Epithelial cell of esophagus (primary cell): ENCODE measurements at regions not wholly inside any gene's neighbourhood (a gene's known extent, or its start where the extent isn't known, plus 50 kb on each side); places are given as distances from the start of the nearest gene placed in this dataset.
"Not testable (repeated sequence)": the region's sequence is repeated elsewhere in the genome, so short reads cannot be mapped to it uniquely, and the experiment has no call there.

Experiments used
- DNase-seq: peaks from one replicate; pipeline ENCODE4 v3.0.0; 2010; ENCODE audit warnings: low read depth
- H3K4me3 ChIP-seq: 2 replicates; pipeline ENCODE4 v1.5.1; 2011; ENCODE audit warnings: mild to moderate bottlenecking, low read length, control low read depth
- TF ChIP-seq, protein P1 (sequence below): IDR thresholded peaks from 2 replicates; pipeline ENCODE4 v1.5.1; 2011; ENCODE audit warnings: low read depth, mild to moderate bottlenecking, low read length, control low read depth, inconsistent platforms; ENCODE audit not compliant: insufficient read depth; ENCODE audit errors: missing control alignments

DNA sequence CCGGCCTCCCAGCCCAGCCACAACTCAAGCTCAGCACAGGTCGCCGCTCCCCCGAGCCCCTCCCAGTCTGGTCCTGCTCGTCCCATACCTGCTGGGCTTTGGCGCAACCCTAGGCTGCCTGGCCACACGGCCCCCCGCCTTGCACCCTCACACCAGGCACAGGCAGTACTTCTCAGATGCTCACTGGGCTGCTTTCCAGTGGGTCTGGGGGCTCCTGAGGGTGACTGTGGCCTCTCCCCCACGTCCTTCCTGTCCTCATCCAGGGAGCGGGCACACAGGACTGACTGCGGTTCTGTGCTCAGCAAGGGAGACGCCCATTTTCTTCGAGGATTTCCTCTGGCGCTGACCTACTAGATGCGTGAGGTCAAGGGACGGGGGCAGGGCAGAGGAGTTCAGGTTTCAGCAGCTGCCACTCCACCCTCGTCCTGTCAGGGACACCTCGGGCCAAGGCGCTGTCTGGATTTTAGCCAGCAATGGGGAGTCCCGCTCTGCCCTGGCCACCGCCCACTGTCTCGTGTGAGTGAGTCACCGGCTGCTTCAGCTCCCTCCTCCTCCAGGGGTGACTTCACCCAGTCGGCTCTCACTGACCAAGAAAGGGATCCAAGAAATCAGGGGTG lies 115.8 kb downstream of the NPIPB11 start:
- DNase-seq: peak; percentile 86
- H3K4me3 ChIP-seq: no peak overlapping the region
- TF ChIP-seq, protein P1, sequence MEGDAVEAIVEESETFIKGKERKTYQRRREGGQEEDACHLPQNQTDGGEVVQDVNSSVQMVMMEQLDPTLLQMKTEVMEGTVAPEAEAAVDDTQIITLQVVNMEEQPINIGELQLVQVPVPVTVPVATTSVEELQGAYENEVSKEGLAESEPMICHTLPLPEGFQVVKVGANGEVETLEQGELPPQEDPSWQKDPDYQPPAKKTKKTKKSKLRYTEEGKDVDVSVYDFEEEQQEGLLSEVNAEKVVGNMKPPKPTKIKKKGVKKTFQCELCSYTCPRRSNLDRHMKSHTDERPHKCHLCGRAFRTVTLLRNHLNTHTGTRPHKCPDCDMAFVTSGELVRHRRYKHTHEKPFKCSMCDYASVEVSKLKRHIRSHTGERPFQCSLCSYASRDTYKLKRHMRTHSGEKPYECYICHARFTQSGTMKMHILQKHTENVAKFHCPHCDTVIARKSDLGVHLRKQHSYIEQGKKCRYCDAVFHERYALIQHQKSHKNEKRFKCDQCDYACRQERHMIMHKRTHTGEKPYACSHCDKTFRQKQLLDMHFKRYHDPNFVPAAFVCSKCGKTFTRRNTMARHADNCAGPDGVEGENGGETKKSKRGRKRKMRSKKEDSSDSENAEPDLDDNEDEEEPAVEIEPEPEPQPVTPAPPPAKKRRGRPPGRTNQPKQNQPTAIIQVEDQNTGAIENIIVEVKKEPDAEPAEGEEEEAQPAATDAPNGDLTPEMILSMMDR: no peak

DNA sequence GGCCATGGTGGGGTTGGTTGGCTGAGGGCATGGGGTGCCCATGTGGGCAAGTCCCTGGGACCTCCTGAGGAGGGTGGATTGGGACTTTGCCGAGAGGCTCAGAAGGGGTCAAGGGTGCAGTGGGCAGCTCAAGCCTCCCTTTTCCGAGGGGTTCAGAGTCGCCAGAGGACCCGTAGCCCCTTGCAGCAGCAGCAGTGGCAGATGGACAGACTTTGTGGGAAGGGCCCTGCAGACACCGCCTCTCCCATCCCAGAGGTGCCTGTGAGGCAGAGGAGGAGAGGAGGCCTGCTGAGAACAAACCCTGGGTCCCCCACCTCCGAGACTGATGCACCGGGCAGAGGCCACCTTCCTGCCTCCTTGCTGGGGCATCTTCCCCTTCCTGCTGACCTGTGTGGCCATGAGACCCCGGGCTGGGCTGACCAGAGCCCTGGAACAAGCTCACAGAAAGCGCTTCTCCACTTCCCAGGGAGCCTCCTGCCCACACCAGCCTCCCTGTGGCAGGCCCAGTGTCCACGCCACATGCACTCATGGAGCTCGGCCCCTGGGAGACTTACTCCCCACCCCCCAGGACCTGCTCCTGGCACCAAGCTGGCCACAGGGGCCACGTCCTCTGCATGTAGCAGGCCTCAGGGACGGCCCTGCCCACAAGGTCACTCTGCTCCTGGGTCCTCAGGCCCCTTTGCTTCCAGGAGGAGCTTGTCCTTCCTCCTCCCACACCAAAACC lies 116.8 kb downstream of the NPIPB11 start:
- not testable (repeated sequence) for H3K4me3 ChIP-seq, DNase-seq

DNA sequence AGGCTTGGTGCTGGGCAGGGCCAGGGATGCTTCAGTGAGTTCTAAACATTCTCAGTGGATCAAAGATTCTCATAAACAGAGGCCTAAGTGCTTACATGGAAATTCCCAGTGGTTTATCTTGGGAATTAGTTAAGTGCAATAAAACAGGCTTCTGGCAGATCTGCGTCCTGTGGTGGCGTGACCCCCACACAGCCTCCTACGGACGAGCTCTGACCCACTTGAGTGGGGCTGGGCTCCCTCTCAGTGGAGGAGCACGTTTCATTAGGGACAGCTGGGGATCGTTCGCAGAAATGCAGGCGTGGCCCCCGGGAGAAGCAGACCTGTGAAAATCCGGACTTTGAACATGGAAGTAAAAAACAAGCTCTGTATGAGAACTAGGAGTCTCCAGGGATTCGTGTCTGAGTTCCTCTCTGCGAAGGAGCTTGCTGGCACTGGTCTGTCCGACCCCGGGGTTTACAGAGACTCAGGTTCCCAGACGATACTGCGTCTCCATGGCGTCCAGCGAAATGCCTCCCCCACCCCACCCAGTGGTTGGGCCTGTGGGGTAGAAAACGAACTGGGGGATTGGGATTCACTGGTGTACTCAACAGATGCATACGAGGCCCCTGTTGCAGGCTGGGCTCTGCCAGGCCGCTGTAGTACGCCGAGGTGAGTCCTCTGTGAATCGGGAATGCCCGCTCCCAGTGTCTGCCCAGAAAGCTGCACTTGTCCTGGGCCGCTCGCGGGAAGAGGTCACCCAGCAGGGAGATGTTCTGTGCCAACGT lies 117.6 kb downstream of the NPIPB11 start:
- not testable (repeated sequence) for DNase-seq, H3K4me3 ChIP-seq

DNA sequence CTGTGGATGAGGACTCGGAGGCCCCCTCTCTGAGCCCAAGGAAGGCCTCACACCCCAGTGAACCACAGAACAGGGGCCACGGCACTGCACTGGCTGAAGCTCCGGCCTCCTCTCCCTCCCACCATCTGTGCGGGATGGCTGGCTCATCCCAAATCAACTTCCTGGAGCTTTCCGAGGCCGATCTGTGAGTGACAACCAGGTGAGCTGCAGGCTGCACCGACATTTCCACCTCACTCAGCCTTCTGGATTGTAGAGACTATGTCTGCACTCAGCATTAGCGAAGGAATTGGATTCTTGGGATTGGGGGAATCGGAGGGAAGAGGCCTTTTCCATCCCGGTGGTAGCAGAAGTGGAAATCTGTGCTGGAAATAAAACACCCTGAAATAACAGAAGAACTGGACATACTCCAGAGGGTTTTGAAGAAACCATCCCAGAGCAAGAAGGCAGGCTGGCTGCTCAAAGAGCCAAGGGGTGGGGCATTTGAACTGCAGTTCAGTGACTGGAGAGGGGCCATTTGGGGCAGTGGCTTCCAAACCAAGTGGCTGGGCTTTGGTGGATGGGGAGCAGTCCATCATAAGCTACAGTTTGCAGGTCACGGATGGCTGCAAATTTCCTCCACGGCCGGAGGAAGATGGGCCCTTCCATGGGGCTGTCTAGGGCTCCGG lies 118.5 kb downstream of the NPIPB11 start:
- H3K4me3 ChIP-seq, DNase-seq: not testable (repeated sequence)

DNA sequence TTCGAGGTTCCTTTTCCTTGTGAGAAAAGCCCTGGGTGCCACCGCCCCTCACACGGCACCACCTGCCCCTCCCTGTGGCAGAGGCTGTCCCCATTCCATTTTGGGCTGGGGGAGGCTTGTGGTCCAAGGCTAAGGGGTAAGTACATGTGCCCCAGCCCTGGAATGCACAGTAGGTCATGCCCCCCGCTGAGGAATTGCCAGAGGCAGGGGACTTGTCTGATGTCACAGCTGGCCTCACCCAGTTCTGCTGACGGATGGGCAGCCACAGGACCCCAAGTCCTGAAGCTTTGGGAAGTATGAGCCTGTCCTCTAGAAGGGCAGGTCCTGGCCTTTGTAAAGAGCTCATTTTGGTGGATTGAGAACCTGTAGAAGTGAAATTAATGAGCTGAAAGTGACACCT lies 119.3 kb downstream of the NPIPB11 start:
- not testable (repeated sequence) for H3K4me3 ChIP-seq, DNase-seq

DNA sequence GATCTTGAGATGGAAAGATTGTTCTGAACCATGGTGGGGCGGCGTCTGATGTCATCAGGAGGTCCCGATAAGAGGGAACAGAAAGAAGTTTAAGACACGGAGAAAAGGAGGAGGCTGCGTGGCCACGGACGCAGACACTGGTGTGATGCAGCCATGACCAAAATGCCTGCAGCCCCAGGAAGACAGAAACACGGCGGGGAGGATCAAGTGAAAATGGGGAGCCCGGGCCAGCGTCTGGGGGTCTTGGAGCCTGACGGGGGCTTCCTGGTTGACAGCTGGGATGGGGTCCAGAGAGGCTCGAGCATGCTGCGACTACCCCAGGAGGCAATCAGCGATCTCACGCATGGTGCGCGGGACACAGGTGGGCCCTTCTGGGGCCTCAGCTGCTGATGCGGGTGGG lies 119.7 kb downstream of the NPIPB11 start:
- not testable (repeated sequence) for H3K4me3 ChIP-seq, DNase-seq

DNA sequence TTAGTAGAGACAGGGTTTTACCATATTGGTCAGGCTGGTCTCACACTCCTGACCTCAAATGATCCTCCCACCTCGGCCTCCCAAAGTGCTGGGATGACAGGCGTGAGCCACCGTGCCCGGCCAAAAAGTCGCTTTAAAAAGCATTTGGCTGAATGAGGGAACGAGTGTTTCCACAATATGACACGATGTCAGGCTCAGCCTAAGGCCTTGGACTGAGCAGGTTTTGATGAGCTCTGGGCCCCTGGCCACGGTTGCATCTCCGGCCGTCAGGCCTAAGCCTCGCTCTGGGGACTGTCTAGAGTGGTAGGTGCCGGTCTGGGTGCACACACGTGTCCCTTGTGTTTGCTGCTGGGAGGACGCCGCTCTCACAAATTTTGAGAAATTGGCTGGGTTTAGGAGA lies 120.3 kb downstream of the NPIPB11 start:
- H3K4me3 ChIP-seq, DNase-seq: not testable (repeated sequence)

DNA sequence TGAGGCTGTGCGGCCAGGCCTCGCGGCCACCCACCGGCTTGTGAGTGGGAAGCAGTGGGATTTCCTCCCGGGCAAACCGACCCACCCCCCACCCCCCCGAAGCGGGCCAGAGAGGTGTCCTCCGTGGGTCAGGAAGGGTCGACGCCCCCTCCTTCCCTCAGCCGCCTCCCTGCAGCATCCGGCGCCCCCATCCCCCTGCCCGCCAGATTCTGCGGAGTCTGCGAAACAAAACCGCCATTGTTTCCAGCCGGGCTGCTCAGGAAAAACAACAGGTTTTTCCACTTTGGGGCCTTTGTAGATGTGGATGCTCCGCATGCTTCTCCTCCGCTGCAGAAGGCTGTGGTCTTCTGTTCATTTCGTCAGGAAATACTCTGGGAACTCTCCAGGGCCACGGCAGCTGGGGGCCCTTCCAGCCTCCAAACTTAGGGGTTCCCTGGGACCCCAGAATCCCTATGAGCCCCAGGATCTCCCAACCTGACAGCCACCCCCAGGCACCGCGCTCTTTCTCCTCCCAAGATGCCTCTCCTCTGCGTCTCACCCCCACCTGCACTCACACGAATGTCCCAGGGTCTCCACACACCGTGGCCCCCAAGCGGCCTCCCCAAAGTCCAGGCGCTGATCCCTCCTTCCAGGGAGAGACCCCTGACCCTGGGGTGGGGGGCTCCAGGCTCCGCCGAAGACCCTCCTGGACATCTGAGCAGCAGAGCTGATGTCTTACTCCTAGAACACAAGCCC lies 121.2 kb downstream of the NPIPB11 start:
- DNase-seq: peak; percentile 43
- not testable (repeated sequence) for H3K4me3 ChIP-seq

DNA sequence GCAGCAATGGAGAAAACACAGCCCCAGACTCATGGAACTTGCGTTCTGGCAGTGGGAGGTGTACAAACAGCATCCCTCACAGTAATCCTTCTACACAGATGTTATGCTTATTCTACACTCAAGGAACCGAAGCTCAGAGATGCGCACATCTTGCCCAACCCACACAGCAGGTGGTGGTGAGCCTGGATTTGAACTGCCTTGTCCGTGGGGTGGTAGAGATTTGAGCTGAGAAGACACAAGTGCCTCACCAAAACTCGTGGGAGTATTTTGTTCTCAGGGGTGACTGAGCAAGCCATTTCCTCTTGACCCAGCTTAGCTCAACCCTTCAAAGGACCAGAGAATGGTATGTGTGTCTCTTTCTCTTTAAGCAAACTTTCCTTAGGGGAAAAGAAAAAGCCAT lies 121.8 kb downstream of the NPIPB11 start:
- not testable (repeated sequence) for DNase-seq

DNA sequence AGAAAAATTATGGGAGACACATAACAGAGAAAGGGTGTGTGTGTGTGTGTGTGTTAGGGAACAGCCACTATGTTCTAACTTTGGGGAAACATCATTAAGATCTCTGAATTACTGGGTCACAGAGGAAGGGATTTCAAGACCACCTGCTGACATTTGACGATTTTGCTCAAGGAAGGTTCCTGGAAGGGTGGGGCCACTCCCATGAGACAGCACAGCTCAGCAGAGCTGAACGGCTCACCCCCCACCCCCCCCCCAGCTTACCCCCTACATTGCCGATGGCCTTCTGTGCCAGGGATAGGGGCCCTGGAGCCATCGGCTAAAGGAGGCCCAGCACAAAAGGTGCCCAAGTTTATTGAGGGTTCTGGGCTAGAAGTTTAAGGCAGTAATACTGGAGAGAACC lies 122.4 kb downstream of the NPIPB11 start:
- not testable (repeated sequence) for H3K4me3 ChIP-seq, DNase-seq

More for the DNA sequence above, 121.8 kb downstream of the NPIPB11 start:
- H3K4me3 ChIP-seq: not testable (repeated sequence)

DNA sequence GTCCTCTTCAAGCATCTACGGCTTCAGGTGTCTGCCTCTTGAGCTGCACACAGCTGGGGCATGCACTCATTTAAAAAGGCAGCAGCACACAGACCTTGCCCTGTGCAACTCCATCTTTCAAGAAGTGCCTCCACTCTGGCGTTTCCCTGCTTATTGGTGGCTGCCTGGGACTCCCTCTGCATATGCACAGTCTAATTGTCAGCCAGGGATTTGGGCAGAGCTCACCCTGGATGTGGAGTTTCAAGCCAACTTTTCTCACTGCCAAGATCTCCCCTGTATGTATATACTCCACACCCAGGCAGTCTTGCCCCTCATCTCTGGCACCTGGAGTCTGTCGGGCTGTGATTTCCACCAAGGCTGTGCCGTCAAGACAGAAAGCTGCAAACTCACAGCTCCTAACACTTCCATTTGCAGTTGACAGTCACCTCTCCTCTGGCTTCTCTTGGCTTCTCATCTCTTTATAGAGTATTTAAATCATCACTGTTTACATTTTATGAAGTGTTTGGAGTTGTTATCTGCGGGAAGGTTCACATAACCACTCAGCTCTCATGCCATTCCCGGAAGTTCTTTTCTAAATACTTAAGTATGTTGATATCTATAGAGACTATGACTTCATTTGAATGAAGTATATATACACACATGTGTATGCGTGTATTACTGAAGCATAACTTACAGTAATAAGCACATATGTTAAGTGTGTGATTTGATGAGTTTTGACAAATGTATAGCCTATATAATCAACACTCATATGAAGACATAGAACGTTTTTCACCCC lies 128.2 kb downstream of the NPIPB11 start:
- not testable (repeated sequence) for DNase-seq, H3K4me3 ChIP-seq

DNA sequence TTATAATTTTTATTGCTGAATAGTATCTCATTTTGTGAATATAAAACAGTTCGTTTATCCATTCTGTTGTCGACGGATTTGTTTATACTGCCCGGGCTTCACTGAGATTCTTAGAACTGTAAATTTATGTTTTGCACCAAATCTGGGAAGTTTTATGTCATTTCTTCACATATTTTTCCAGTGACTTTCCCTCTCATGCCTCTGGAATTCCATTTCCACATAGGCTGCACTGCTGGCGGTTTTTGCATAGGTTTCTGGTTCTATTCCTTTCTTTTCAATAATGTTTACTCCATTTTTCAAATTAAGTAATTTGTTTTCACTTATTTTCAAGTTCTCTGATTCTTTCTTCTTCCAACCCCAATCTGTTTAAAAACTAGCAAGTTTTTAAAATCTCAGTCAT lies 130.1 kb downstream of the NPIPB11 start:
- not testable (repeated sequence) for DNase-seq, H3K4me3 ChIP-seq

DNA sequence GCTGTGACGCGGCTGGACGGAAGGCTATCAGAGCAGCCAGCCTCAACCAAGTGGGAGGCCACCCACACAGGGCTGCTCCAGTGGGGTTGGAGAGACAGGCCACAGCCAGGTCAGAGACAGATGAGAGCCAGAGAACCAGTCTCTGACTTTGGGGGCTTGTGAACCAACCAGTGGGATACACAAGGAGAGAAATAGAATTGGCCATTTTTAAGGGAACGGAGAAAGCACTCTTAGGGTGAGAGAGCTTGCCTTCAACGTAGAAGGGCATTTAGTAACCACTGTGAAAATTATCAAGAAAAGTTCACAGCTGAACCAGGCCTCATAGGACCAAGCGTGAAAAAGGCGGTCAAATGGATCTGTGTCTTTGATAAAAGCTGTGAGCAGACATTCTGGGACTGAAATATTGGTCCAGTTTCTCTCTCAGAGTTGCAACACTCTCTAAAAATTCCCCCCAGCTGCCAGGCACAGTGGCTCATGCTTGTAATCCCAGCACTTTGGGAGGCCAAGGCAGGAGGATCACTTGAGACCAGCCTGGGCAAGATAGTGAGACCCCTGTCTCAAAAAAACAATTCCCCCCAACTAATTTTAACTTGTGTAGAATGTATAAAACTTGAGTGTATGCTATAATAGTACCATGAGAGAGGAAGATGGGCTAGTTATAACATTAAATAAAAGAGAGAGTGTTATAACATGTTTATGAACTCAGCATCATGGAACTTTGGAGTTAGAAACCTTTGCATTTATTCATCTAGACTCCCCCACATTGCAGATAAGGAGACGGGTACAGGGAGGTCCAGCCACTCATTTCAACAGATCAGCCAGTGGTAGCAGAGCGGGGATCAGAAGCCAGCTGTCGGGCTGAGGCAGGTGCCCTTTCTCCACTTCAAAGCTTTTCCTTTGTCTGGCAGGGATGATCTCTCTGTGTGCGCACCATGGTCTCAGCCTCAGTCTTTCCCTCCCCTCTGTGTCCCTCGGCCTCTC lies 132.2 kb downstream of the NPIPB11 start:
- not testable (repeated sequence) for DNase-seq, H3K4me3 ChIP-seq

DNA sequence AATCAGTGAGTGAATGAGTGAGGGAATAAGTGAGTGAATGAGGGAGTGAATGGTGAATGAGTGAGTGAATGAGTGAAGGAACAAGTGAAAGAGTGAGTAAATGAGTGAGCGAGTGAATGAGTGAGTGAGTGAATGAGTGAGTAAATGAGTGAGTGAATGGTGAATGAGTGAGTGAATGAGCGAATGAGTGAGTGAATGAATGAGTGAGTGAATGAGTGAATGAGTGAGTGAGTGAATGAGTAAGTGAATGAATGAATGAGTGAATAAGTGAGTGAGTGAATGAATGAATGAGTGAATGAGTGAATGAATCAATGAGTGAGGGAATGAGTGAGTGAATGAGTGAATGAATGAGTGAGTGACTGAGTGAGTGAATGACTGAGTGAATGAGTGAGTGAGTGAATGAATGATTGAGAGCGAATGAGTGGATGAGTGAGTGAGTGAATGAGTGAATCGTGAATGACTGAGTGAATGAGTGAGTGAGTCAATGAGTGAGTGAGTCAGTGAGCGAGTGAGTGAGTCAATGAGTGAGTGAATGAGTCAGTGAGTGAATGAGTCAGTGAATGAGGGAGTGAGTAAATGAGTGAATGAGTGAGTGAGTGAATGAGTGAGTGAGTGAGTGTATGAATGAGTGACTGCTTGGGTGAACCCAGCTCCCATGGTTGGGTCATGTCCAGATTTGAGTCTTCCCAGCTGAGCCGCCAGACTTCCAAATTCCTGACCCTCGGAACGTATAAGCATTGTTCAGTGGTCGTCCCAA lies 133.0 kb downstream of the NPIPB11 start:
- H3K4me3 ChIP-seq: not testable (repeated sequence)
- peak; percentile 61 for DNase-seq
